Lower leg skin (tissue), 4 donors: ENCODE measurements at regions not wholly inside any gene's neighbourhood (a gene's known extent, or its start where the extent isn't known, plus 50 kb on each side); places are given as distances from the start of the nearest gene placed in this dataset.

Experiments used
- DNase-seq, 2 donors: peaks; one replicate each; pipeline ENCODE4 v3.0.0-alpha.2; 2019; ENCODE audit warnings: low spot score in 2 of 2
- H3K4me3 ChIP-seq: fragments of 200-600 bp; sonication (generic); 2 replicates; pipeline ENCODE4 v1.5.1; 2017; ENCODE audit warnings: mild to moderate bottlenecking, low read depth; ENCODE audit not compliant: poor library complexity, severe bottlenecking
- CTCF ChIP-seq, 3 donors: fragments of 450-650 bp; IDR thresholded peaks; one replicate each; pipeline ENCODE4 v1.5.1; 2016; ENCODE audit warnings: antibody characterized with exemption in 3 of 3, mild to moderate bottlenecking in 3 of 3, moderate library complexity in 2 of 3
- POLR2A ChIP-seq, 2 donors: fragments of 450-650 bp; IDR thresholded peaks; one replicate each; pipeline ENCODE4 v1.6.1; 2016 to 2017; ENCODE audit warnings: antibody characterized with exemption in 2 of 2, mild to moderate bottlenecking in 1 of 2, moderate library complexity in 1 of 2
- WGBS, 2 donors: methylation state at CpG; one replicate each; pipeline ENCODE4 v1.1.5; 2018; 5-methylcytosine and 5-hydroxymethylcytosine counted together
- intact Hi-C: fragments of 100-400 bp; cut with DNase I; formaldehyde crosslinking; loops from one replicate; pipeline ENCODE4 v1.15.0; 2023; ENCODE audit warnings: low total_unique reads

GRCh38 chr13:59490651-59491050, 673.1 kb downstream of the DIAPH3 start:
- no peak for TF ChIP-seq CTCF (IDR thresholded peaks at IDR 0.05)
- no peak for TF ChIP-seq POLR2A (IDR thresholded peaks at IDR 0.05)
- WGBS, 2 donors: 79 to 85% methylated on average over 1 of the region's 1 CpG
- no peak for DNase-seq
- intact Hi-C loops: no loop called here
- no peak overlapping the region for H3K4me3 ChIP-seq

GRCh38 chr13:59492030-59492636, 671.6 kb downstream of the DIAPH3 start:
- no peak overlapping the region for H3K4me3 ChIP-seq
- WGBS, 2 donors: 55 to 60% methylated on average over 2 of the region's 2 CpGs
- intact Hi-C loops: no loop called here
- no peak for DNase-seq
- TF ChIP-seq CTCF (IDR thresholded peaks at IDR 0.05) (no peak), POLR2A (IDR thresholded peaks at IDR 0.05) (no peak)

- 90 to 96% methylated on average over 1 of the region's 1 CpG for WGBS, 2 donors
Measured at GRCh38 chr13:59493436-59493965, 670.2 kb downstream of the DIAPH3 start.

GRCh38 chr13:59494151-59494550, 669.6 kb downstream of the DIAPH3 start:
- intact Hi-C loops: no loop called here
- no peak for DNase-seq
- no peak overlapping the region for H3K4me3 ChIP-seq
- TF ChIP-seq POLR2A (IDR thresholded peaks at IDR 0.05) (no peak), CTCF (IDR thresholded peaks at IDR 0.05) (no peak)

More at GRCh38 chr13:59493436-59493965, 670.2 kb downstream of the DIAPH3 start:
- H3K4me3 ChIP-seq: no peak overlapping the region
- TF ChIP-seq CTCF (IDR thresholded peaks at IDR 0.05) (no peak), POLR2A (IDR thresholded peaks at IDR 0.05) (no peak)
- intact Hi-C loops: no loop called here
- DNase-seq: no peak

GRCh38 chr13:59494560-59494970, 669.2 kb downstream of the DIAPH3 start:
- intact Hi-C loops: no loop called here
- no peak for TF ChIP-seq CTCF (IDR thresholded peaks at IDR 0.05)
- TF ChIP-seq POLR2A (IDR thresholded peaks at IDR 0.05): no peak
- DNase-seq: no peak
- 16 to 21% methylated on average over 4 of the region's 4 CpGs for WGBS, 2 donors
- no peak overlapping the region for H3K4me3 ChIP-seq

GRCh38 chr13:59495299-59495698, 668.4 kb downstream of the DIAPH3 start:
- DNase-seq: no peak
- H3K4me3 ChIP-seq: no peak overlapping the region
- WGBS, 2 donors: 88 to 93% methylated on average over 4 of the region's 4 CpGs
- TF ChIP-seq CTCF (IDR thresholded peaks at IDR 0.05) (no peak), POLR2A (IDR thresholded peaks at IDR 0.05) (no peak)
- intact Hi-C loops: no loop called here
